Neuronal stem cell (in vitro differentiated cells): ENCODE measurements at regions not wholly inside any gene's neighbourhood (a gene's known extent, or its start where the extent isn't known, plus 50 kb on each side); places are given as distances from the start of the nearest gene placed in this dataset.
A peak's percentile ranks its signal among the peaks of the same experiment; 100 is the strongest.
"Not testable (repeated sequence)": the region's sequence is repeated elsewhere in the genome, so short reads cannot be mapped to it uniquely, and the experiment has no call there.

Experiments
- DNase-seq: peaks from one replicate; pipeline ENCODE4 v3.0.0-alpha.2; 2013; ENCODE audit warnings: low spot score
- H2AFZ ChIP-seq: one replicate; pipeline ENCODE4 v1.6.1; 2013; ENCODE audit warnings: mild to moderate bottlenecking, low read length, inconsistent platforms
- H2AK5ac ChIP-seq: 2 replicates; pipeline ENCODE4 v1.6.1; 2013; ENCODE audit warnings: low read depth, mild to moderate bottlenecking, inconsistent platforms, low read length, moderate library complexity, mixed read lengths
- H2BK120ac ChIP-seq: 2 replicates; pipeline ENCODE4 v1.6.1; 2013; ENCODE audit warnings: low read depth, mild to moderate bottlenecking, inconsistent platforms, low read length, moderate library complexity, mixed read lengths
- H2BK12ac ChIP-seq: one replicate; pipeline ENCODE4 v1.6.1; 2013; ENCODE audit warnings: low read length, inconsistent platforms
- H2BK15ac ChIP-seq: 2 replicates; pipeline ENCODE4 v1.6.1; 2013; ENCODE audit warnings: mild to moderate bottlenecking, low read length, inconsistent platforms, mixed read lengths
- H2BK5ac ChIP-seq: one replicate; pipeline ENCODE4 v1.6.1; 2013; ENCODE audit warnings: inconsistent platforms, mild to moderate bottlenecking, low read length, moderate library complexity
- H3K14ac ChIP-seq: one replicate; pipeline ENCODE4 v1.6.1; 2013; ENCODE audit warnings: low read length, inconsistent platforms
- H3K18ac ChIP-seq: 2 replicates; pipeline ENCODE4 v1.6.1; 2013; ENCODE audit warnings: low read length, inconsistent platforms
- H3K23ac ChIP-seq: 2 replicates; pipeline ENCODE4 v1.6.1; 2013; ENCODE audit warnings: low read depth, mild to moderate bottlenecking, mixed read lengths, low read length, inconsistent platforms; ENCODE audit not compliant: poor library complexity
- H3K27ac ChIP-seq: replicated peaks from 3 replicates; pipeline ENCODE4 v1.5.1; 2013; ENCODE audit warnings: low read length, inconsistent platforms
- H3K27me3 ChIP-seq, 3 experiments: 2 replicates each; pipeline ENCODE4 v1.6.1; 2013; ENCODE audit warnings: low read length in 3 of 3, mild to moderate bottlenecking in 2 of 3, inconsistent platforms in 1 of 3, low read depth in 1 of 3, mixed read lengths in 1 of 3, moderate library complexity in 1 of 3; ENCODE audit not compliant: control insufficient read depth in 3 of 3, insufficient read depth in 3 of 3
- H3K36me3 ChIP-seq, 2 donors: replicated peaks in 1 of 2; 2 replicates each; pipeline ENCODE4 v1.6.1; 2013; ENCODE audit warnings: low read length in 2 of 2; ENCODE audit not compliant: control insufficient read depth in 2 of 2, insufficient read depth in 2 of 2
- H3K4ac ChIP-seq: 2 replicates; pipeline ENCODE4 v1.6.1; 2013; ENCODE audit warnings: inconsistent platforms, mild to moderate bottlenecking, low read length, moderate library complexity
- H3K4me1 ChIP-seq, 2 donors: 1 replicate in 1 of 2; 2 replicates in 1 of 2; pipeline ENCODE4 v1.6.1; 2013; ENCODE audit warnings: low read length in 2 of 2, low read depth in 1 of 2; ENCODE audit not compliant: control insufficient read depth in 2 of 2, insufficient read depth in 1 of 2
- H3K4me2 ChIP-seq: one replicate; pipeline ENCODE4 v1.6.1; 2013; ENCODE audit warnings: mild to moderate bottlenecking, low read length, inconsistent platforms; ENCODE audit not compliant: insufficient read depth, poor library complexity, severe bottlenecking
- H3K4me3 ChIP-seq, 2 donors: 2 replicates each; pipeline ENCODE4 v1.5.1; 2013; ENCODE audit warnings: low read length in 2 of 2, mild to moderate bottlenecking in 2 of 2, inconsistent platforms in 1 of 2, moderate library complexity in 1 of 2
- H3K79me1 ChIP-seq: one replicate; pipeline ENCODE4 v1.6.1; 2013; ENCODE audit warnings: low read depth, mild to moderate bottlenecking, inconsistent platforms, low read length, moderate library complexity
- H3K9ac ChIP-seq: one replicate; pipeline ENCODE4 v1.6.1; 2013; ENCODE audit warnings: mild to moderate bottlenecking, low read depth, low read length, inconsistent platforms; ENCODE audit not compliant: poor library complexity
- H3K9me3 ChIP-seq, 2 donors: replicated peaks in 1 of 2; 2 replicates each; pipeline versions ENCODE3 to v1.6.1; 2013; ENCODE audit warnings: low read length in 2 of 2, mild to moderate bottlenecking in 2 of 2, inconsistent platforms in 1 of 2, low read depth in 1 of 2, mixed read lengths in 1 of 2, moderate library complexity in 1 of 2; ENCODE audit not compliant: control insufficient read depth in 2 of 2, insufficient read depth in 1 of 2
- H4K8ac ChIP-seq: one replicate; pipeline ENCODE4 v1.6.1; 2013; ENCODE audit warnings: low read depth, mild to moderate bottlenecking, inconsistent platforms, low read length, moderate library complexity
- H4K91ac ChIP-seq: one replicate; pipeline ENCODE4 v1.6.1; 2013; ENCODE audit warnings: low read length, low read depth, mild to moderate bottlenecking, inconsistent platforms; ENCODE audit not compliant: poor library complexity
- WGBS, 2 donors: extraction: QIAGEN DNeasy Blood & Tissue Kit; methylation state at CpG; one replicate each; pipeline ENCODE4 v1.1.7; 2013; ENCODE audit warnings: missing lambda C conversion rate in 2 of 2, mixed read lengths in 1 of 2; ENCODE audit not compliant: insufficient read length in 2 of 2, insufficient replicate concordance in 1 of 2; ENCODE audit errors: extremely low coverage in 2 of 2; 5-methylcytosine and 5-hydroxymethylcytosine counted together

DNA sequence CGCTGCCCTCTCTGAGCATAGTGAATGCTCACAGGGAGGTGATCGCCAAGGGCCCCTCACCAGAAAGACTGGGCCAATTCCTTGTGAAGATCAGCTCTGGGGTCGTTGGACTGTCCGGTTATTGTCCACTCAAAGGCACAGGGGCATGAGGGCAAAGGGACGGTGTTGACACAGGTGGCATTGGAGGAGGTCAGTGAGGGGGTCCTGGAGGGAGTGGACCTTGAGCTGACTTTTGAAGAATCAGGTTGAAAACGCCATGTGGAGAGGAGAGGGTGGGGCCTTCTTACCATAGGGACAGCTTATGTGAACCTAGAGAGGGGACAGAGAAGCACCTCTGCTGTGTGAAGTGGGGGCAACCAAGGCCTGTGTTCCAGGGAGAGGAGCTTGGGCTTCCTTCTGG is 131.5 kb downstream of the TFCP2L1 start:
- Histone ChIP-seq H2BK120ac (no peak overlapping the region), H3K14ac (no peak overlapping the region), H3K9ac (no peak overlapping the region), H3K4me3 (no peak overlapping the region), H3K9me3 (peaks cover 0 to 6% of the 10 kb centered on the region in 2 donors), H2BK12ac (no peak overlapping the region), H3K36me3 (no peaks in the 10 kb centered on the region), H3K4me1 (no peaks in the 10 kb centered on the region), H2BK15ac (no peak overlapping the region), H4K91ac (no peak overlapping the region), H3K27ac (no peak overlapping the region), H3K18ac (no peak overlapping the region), H2AK5ac (no peak overlapping the region), H3K23ac (no peak overlapping the region), H3K4ac (no peak overlapping the region), H3K4me2 (no peak overlapping the region), H2BK5ac (no peak overlapping the region), H3K27me3 (peaks cover 0 to 7% (median 0%) of the 10 kb centered on the region in 3 experiments), H2AFZ (no peak overlapping the region), H3K79me1 (no peaks in the 10 kb centered on the region), H4K8ac (no peak overlapping the region)
- DNase-seq = no peak
- WGBS, 2 donors = no CpG with 5 or more reads among the region's 6 CpGs

DNA sequence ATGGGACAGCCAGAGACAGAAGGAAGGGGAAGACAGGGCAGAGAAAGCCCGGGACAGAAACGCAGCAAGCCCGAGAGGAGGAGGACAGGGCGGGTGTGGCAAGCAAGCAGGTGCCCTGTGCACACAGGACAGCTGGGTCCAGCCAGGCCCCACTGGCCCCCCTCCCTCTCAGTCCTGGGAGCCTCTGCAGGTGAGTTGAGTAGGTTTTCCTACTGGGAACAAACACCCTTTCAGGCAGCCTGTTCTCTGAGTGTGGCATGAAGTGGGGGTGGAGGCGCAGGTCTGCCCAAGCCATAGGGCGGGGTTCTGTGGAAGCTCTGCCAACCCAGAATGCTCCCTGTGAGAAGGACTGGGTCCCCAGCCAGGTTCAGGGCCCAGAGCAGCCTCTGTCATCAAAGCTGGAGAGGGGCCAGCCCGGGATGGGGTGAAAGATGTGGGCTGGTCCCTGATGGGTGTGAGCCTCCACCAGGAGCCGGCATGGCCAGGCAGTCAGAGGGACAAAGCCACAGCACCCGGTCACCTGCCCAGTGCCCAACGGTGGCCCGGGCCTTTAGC is 129.4 kb downstream of the TFCP2L1 start:
- WGBS, 2 donors = no CpG with 5 or more reads among the region's 11 CpGs

DNA sequence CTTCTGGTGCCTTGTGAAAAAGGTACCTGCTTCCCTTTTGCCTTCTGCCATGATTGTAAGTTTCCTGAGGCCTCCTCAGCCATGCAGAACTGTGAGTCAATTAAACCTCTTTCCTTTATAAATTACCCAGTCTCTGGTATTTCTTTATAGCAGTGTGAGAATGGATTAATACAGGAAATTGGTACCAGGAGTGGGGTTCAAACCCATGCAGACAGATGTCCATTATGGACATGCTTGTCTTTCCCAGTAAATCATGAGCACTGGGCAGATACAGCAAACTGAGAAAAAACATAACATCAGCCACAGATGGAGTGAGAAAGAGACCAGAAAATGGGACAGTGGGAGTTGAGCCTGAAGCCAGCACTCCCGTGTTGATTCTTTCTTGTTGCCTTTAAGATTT is 127.5 kb downstream of the TFCP2L1 start:
- H3K4me1 ChIP-seq, H2AFZ ChIP-seq, H3K4ac ChIP-seq, H3K23ac ChIP-seq, H3K14ac ChIP-seq, H4K91ac ChIP-seq, H2AK5ac ChIP-seq, H2BK5ac ChIP-seq, H3K9me3 ChIP-seq, H3K36me3 ChIP-seq, H2BK120ac ChIP-seq, H2BK12ac ChIP-seq, H2BK15ac ChIP-seq, H3K18ac ChIP-seq, H3K79me1 ChIP-seq, H3K27ac ChIP-seq, H3K4me3 ChIP-seq, H3K4me2 ChIP-seq, DNase-seq, H3K27me3 ChIP-seq, H3K9ac ChIP-seq, H4K8ac ChIP-seq: not testable (repeated sequence)
- WGBS, 2 donors = no CpG with 5 or more reads among the region's 1 CpG

More for the DNA sequence above, 129.4 kb downstream of the TFCP2L1 start:
- Histone ChIP-seq H3K18ac (no peak overlapping the region), H3K9ac (peak overlapping the region; percentile 9), H3K79me1 (no peaks in the 10 kb centered on the region), H2AK5ac (no peak overlapping the region), H2BK15ac (no peak overlapping the region), H3K27ac (no peak overlapping the region), H3K4me1 (no peaks in the 10 kb centered on the region), H3K4me3 (no peak overlapping the region), H3K36me3 (no peaks in the 10 kb centered on the region), H2BK120ac (no peak overlapping the region), H4K8ac (no peak overlapping the region), H3K4ac (no peak overlapping the region), H3K4me2 (no peak overlapping the region), H2BK12ac (no peak overlapping the region), H4K91ac (no peak overlapping the region), H3K27me3 (peaks cover 0 to 3% (median 0%) of the 10 kb centered on the region in 3 experiments), H2AFZ (no peak overlapping the region), H2BK5ac (no peak overlapping the region), H3K9me3 (peaks cover 0 to 8% of the 10 kb centered on the region in 2 donors), H3K23ac (no peak overlapping the region), H3K14ac (no peak overlapping the region)
- DNase-seq = no peak

DNA sequence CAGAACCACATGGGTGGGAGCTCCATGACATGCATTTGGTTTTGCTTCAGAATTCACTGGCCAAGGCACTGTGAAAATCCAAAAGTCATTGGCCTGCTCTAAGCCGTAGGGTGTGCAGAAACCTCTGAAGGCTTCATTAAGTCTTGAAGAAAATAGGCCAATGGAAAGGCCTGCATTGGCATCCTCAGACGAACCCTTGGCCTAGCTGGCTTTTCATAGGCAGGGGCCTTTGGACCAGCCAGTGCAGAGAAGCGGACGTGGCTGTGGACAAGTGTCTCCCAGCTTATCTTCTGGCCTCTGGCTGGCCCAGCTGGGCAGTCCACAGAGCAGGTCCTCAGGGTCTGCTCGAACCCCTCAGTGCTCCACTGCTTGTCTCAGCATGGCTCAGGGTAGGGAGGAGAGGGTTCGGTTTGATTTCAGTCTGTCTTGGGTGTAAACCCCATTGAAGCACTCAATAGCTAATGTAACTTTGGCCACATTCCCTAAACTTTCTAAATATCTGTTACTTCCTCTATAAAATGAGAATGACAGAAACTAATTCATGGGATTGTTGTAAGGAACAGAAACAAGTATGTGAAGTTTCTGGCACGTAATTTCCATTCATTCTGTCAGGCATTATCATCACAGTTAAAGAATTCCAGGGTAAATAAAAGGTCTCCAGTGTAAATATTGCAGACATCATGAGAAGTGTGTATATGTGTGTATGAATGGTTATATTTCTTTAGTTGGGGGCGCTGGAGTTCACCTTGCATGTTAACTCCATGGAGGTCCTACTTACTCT is 125.5 kb downstream of the TFCP2L1 start:
- H3K18ac ChIP-seq = no peak overlapping the region
- H3K23ac ChIP-seq = no peak overlapping the region
- H2BK5ac ChIP-seq = no peak overlapping the region
- H3K36me3 ChIP-seq = no peaks in the 10 kb centered on the region
- H2AFZ ChIP-seq = no peak overlapping the region
- no peak for DNase-seq
- no peak overlapping the region for H3K4me3 ChIP-seq
- H3K4me1 ChIP-seq = no peaks in the 10 kb centered on the region
- H4K91ac ChIP-seq = no peak overlapping the region
- no peak overlapping the region for H2BK12ac ChIP-seq
- peaks cover 0 to 8% of the 10 kb centered on the region in 2 donors for H3K9me3 ChIP-seq
- H2BK120ac ChIP-seq = no peak overlapping the region
- no peaks in the 10 kb centered on the region for H3K79me1 ChIP-seq
- no peak overlapping the region for H4K8ac ChIP-seq
- no peak overlapping the region for H3K4me2 ChIP-seq
- no CpG with 5 or more reads among the region's 8 CpGs for WGBS, 2 donors
- H2BK15ac ChIP-seq = no peak overlapping the region
- H2AK5ac ChIP-seq = no peak overlapping the region
- no peak overlapping the region for H3K14ac ChIP-seq
- H3K27ac ChIP-seq = no peak overlapping the region
- no peak overlapping the region for H3K4ac ChIP-seq
- no peak overlapping the region for H3K9ac ChIP-seq
- peaks cover 0 to 1% (median 0%) of the 10 kb centered on the region in 3 experiments for H3K27me3 ChIP-seq
